Subcutaneous abdominal adipose tissue (tissue), 5 donors: ENCODE measurements at regions not wholly inside any gene's neighbourhood (a gene's known extent, or its start where the extent isn't known, plus 50 kb on each side); places are given as distances from the start of the nearest gene placed in this dataset.

Source experiments
- H3K27ac ChIP-seq: one replicate; pipeline ENCODE4 v1.7.0; 2013; ENCODE audit warnings: low read depth, mild to moderate bottlenecking, inconsistent platforms, low read length, moderate library complexity
- H3K27me3 ChIP-seq, 5 donors: one replicate each; pipeline ENCODE4 v1.7.0; 2013; ENCODE audit warnings: low read length in 5 of 5, inconsistent platforms in 1 of 5; ENCODE audit not compliant: control insufficient read depth in 5 of 5, insufficient read depth in 4 of 5
- H3K36me3 ChIP-seq, 5 donors: one replicate each; pipeline ENCODE4 v1.7.0; 2013; ENCODE audit warnings: low read length in 5 of 5; ENCODE audit not compliant: control insufficient read depth in 5 of 5, insufficient read depth in 5 of 5
- H3K4me1 ChIP-seq, 5 donors: one replicate each; pipeline ENCODE4 v1.7.0; 2013; ENCODE audit warnings: low read length in 5 of 5, mild to moderate bottlenecking in 3 of 5, moderate library complexity in 1 of 5; ENCODE audit not compliant: control insufficient read depth in 5 of 5, insufficient read depth in 5 of 5
- H3K4me3 ChIP-seq, 5 donors: one replicate each; pipeline ENCODE4 v1.7.0; 2013; ENCODE audit warnings: low read length in 5 of 5, low read depth in 1 of 5
- H3K9ac ChIP-seq, 5 donors: one replicate each; pipeline ENCODE4 v1.7.0; 2013; ENCODE audit warnings: low read length in 5 of 5, mild to moderate bottlenecking in 4 of 5, moderate library complexity in 3 of 5
- H3K9me3 ChIP-seq, 5 donors: one replicate each; pipeline ENCODE4 v1.7.0; 2013; ENCODE audit warnings: low read length in 5 of 5; ENCODE audit not compliant: control insufficient read depth in 5 of 5
- donor health status: healthy.
- donor health status: healthy.
- donor health status: healthy.
- donor health status: healthy.
- donor health status: healthy.

GRCh38 chr9:4389003-4389402 is 89.1 kb upstream of the GLIS3 start:
- Histone ChIP-seq H3K9ac (no peak overlapping the region), H3K27me3 (no peaks in the 10 kb centered on the region), H3K36me3 (no peaks in the 10 kb centered on the region), H3K4me1 (peaks cover 0 to 8% (median 0%) of the 10 kb centered on the region in 5 donors), H3K9me3 (no peaks in the 10 kb centered on the region), H3K4me3 (no peak overlapping the region), H3K27ac (no peak overlapping the region)

DNA sequence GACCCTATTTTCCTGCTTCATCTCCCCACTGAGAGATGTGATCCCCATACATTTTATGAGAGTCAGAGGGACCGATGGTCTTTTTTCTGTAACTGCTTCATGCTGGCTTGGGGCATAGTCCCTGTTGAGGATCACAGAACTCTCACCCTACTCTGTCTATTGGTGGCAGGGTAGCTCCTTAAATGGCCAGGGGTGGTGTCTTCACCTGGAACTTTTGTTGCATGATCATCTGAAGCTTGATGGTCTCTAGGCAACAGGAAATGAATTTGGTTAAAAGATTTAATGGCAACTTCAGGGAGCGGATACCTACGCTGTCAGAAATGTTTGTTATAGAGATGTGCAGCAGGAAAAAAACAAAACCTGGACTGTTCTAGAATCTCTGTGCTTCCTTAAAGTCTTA is 87.0 kb upstream of the GLIS3 start:
- Histone ChIP-seq H3K27ac (no peak overlapping the region), H3K9ac (no peak overlapping the region), H3K36me3 (no peaks in the 10 kb centered on the region), H3K4me1 (peaks cover 0 to 8% (median 0%) of the 10 kb centered on the region in 5 donors), H3K9me3 (no peaks in the 10 kb centered on the region), H3K4me3 (no peak overlapping the region), H3K27me3 (no peaks in the 10 kb centered on the region)

DNA sequence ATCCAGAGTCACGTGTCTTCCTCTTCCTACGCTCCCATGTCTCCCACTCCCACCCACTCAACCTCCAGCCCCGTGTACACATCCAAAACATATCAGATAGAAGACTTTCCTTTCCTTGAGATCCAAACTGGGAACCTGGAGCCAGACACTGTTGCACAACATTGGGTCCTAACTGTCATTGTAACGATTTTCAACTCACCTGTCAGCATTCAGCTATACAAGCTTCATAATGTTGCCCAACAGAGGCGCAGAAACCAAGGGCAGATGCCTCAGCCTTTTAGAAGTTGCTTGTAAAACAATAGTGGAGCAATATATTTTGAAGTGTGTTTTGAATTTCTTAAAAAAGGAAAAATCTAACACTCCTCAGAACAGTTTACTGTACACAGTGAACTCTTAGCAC is 84.9 kb upstream of the GLIS3 start:
- Histone ChIP-seq H3K9me3 (no peaks in the 10 kb centered on the region), H3K4me3 (no peak overlapping the region), H3K27ac (no peak overlapping the region), H3K4me1 (peaks cover 0 to 8% (median 0%) of the 10 kb centered on the region in 5 donors), H3K27me3 (no peaks in the 10 kb centered on the region), H3K36me3 (no peaks in the 10 kb centered on the region), H3K9ac (no peak overlapping the region)

GRCh38 chr9:4382722-4383317 is 83.0 kb upstream of the GLIS3 start:
- H3K36me3 ChIP-seq = no peaks in the 10 kb centered on the region
- no peak overlapping the region for H3K27ac ChIP-seq
- H3K27me3 ChIP-seq = no peaks in the 10 kb centered on the region
- no peaks in the 10 kb centered on the region for H3K4me1 ChIP-seq
- no peak overlapping the region for H3K4me3 ChIP-seq
- no peak overlapping the region for H3K9ac ChIP-seq
- H3K9me3 ChIP-seq = no peaks in the 10 kb centered on the region

DNA sequence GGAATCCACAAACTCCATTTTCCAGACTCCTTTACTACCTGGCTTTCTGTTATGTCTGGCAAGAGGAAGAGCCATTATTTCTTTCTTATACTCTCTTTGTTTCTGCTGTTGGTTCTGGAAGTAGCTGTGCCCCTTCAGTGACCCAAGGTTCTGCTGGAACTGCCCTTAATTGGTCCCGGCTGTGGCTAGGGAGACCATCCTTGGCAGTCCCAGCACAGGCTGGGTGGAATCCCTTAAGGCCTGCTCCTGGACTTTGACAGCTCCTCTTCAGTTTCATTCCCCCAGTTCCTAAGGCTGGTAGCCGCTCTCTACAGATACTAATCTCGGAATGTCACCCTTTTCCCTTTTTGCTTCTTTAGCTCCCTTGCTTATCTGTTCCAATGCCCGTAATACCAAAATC is 81.9 kb upstream of the GLIS3 start:
- Histone ChIP-seq H3K9ac (no peak overlapping the region), H3K27ac (no peak overlapping the region), H3K4me3 (no peak overlapping the region), H3K36me3 (no peaks in the 10 kb centered on the region), H3K27me3 (no peaks in the 10 kb centered on the region), H3K4me1 (no peaks in the 10 kb centered on the region), H3K9me3 (no peaks in the 10 kb centered on the region)

DNA sequence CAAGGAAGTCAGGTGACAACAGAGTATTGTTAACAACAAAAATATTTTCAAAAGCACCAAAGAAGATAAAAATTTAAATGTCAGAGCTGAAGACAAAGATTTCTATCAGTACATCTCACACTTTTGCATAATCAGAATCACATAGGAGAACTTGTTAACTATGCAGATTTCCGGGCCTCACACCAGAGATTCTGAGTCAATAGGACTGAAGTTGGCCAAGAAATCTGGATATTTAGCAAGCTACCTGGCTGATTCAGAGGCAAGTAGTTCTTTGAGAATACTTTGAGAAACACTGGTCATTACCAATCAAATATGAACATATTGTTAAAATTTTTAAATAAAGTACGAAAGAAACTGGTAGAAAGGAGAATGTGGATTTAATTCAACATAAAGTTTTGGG is 80.5 kb upstream of the GLIS3 start:
- H3K9me3 ChIP-seq = no peaks in the 10 kb centered on the region
- H3K36me3 ChIP-seq = no peaks in the 10 kb centered on the region
- no peak overlapping the region for H3K4me3 ChIP-seq
- no peaks in the 10 kb centered on the region for H3K27me3 ChIP-seq
- no peaks in the 10 kb centered on the region for H3K4me1 ChIP-seq
- no peak overlapping the region for H3K9ac ChIP-seq
- no peak overlapping the region for H3K27ac ChIP-seq

GRCh38 chr9:4375424-4376200 is 75.7 kb upstream of the GLIS3 start:
- Histone ChIP-seq H3K4me3 (no peak overlapping the region), H3K4me1 (no peaks in the 10 kb centered on the region), H3K9ac (no peak overlapping the region), H3K27ac (no peak overlapping the region), H3K36me3 (no peaks in the 10 kb centered on the region), H3K9me3 (no peaks in the 10 kb centered on the region), H3K27me3 (no peaks in the 10 kb centered on the region)

- no peaks in the 10 kb centered on the region for H3K9me3 ChIP-seq
- H3K9ac ChIP-seq = no peak overlapping the region
- no peak overlapping the region for H3K4me3 ChIP-seq
- no peaks in the 10 kb centered on the region for H3K36me3 ChIP-seq
- no peaks in the 10 kb centered on the region for H3K27me3 ChIP-seq
- no peak overlapping the region for H3K27ac ChIP-seq
- H3K4me1 ChIP-seq = no peaks in the 10 kb centered on the region
Measured at GRCh38 chr9:4371108-4371507, 71.2 kb upstream of the GLIS3 start.

DNA sequence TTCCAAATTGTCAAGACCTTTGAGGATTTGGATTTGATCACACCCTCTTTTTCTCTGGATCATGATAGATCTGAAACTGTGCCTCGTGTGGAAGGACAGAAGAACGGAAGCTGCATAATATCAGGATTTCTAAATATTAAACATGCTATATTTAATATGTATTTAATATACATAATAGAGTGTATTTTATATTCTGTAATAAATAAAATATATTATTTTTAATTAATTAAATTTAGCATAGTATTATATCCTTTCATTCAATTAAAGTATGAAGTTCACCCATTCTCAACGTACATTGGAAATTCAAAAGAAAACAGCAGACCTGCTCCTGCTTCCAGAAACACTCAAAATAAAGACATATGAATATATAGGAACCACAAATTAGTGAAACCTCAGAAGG is 70.6 kb upstream of the GLIS3 start:
- Histone ChIP-seq H3K9ac (no peak overlapping the region), H3K27ac (no peak overlapping the region), H3K27me3 (no peaks in the 10 kb centered on the region), H3K36me3 (no peaks in the 10 kb centered on the region), H3K4me3 (no peak overlapping the region), H3K4me1 (no peaks in the 10 kb centered on the region), H3K9me3 (no peaks in the 10 kb centered on the region)

DNA sequence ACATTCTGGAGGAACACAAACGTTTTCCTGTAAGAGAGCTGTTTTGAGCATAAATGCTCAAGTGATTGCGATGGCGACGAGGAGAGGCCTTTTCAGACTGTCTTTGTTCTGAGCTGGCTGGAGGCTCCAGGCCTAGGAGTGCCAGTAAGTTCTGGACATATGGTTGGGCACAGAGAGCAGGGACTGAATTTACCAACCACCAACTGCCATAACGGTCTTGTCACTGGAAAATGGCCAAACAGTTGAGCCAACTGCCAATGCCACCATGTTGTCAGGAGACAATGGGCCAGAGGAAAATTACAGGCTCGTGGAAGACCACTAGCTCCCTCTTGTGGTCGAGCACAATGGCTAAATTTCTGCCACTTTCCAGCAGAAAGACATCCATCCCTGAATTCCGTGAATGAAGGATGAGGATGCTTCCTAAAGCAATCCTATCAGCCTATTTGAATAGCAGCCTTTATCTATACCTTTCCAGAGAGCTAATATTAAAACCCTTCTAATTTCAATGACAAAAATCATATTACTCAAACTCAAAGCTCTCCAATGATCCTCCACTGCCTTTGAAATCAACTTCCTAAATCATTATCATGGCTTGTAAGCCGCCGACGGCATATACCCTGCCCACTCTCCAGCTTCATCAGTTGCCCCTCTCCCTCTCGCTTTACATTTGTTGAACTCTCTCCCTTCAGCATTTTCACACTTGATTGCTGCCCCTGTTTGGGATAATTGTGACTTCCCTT is 66.9 kb upstream of the GLIS3 start:
- no peak overlapping the region for H3K4me3 ChIP-seq
- H3K27ac ChIP-seq = no peak overlapping the region
- H3K9ac ChIP-seq = no peak overlapping the region
- no peaks in the 10 kb centered on the region for H3K9me3 ChIP-seq
- H3K27me3 ChIP-seq = no peaks in the 10 kb centered on the region
- H3K36me3 ChIP-seq = no peaks in the 10 kb centered on the region
- H3K4me1 ChIP-seq = peaks cover 0 to 3% (median 0%) of the 10 kb centered on the region in 5 donors
